GM23248 (cell line): ENCODE measurements at regions not wholly inside any gene's neighbourhood (a gene's known extent, or its start where the extent isn't known, plus 50 kb on each side); places are given as distances from the start of the nearest gene placed in this dataset.

Experiments
- EZH2 ChIP-seq: fragments of 200-600 bp; sonication (generic); IDR thresholded peaks from 2 replicates; pipeline ENCODE4 v1.6.1; 2018; ENCODE audit warnings: antibody characterized with exemption, mild to moderate bottlenecking; ENCODE audit not compliant: insufficient read depth, poor library complexity, severe bottlenecking
- EZH2phosphoT487 ChIP-seq: fragments of 200-600 bp; sonication (generic); IDR thresholded peaks from 2 replicates; pipeline ENCODE4 v1.6.1; 2018; ENCODE audit warnings: antibody characterized with exemption, moderate library complexity, mild to moderate bottlenecking, low read depth; ENCODE audit not compliant: insufficient read depth

DNA sequence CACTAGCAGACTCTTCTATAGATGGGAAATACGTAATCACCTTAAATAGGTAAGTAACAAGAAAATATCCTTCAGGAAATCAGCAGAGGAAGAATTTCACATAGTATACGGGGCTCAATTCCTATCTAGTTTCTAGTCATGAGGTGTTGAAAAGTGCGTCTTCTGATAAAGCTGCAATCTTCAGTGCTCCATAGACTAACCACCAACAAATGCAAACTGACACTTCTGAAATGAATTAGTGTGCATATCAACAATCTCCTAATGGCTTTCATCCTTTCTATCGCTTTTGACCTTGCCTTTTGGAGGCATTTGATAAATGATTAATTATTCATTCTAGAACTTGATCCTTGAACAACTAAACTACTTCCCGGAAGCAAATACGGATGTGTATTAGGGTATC lies 2306.6 kb upstream of the AGA start:
- no peak for TF ChIP-seq EZH2phosphoT487
- no peak for TF ChIP-seq EZH2
